ENCODE measurements at regions not wholly inside any gene's neighbourhood (a gene's known extent, or its start where the extent isn't known, plus 50 kb on each side); places are given as distances from the start of the nearest gene placed in this dataset.

DNA sequence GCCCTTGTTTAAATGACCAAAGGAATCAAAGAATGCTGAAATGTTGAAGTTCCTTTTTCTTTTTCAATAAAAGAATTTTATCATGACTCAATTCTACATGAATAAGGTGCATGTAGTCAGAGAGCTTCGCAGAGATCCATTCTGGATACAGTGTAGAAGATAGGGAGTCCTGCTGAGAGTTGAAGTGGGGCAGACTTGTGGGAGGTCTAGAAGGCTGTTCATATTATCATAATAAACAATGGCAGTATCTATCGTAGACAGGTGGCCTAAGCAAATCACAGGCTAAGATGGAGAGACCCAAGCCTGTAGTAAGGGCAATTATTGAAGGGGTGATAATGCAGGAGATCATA lies 1322.0 kb upstream of the CELF4 start:
- in situ Hi-C loops (cut with MboI; ENCODE audit: low pct_unique_long_range_greater_than_20kb, low sequenced_read_pairs): no loop called here
- DNase-seq: no peak

DNA sequence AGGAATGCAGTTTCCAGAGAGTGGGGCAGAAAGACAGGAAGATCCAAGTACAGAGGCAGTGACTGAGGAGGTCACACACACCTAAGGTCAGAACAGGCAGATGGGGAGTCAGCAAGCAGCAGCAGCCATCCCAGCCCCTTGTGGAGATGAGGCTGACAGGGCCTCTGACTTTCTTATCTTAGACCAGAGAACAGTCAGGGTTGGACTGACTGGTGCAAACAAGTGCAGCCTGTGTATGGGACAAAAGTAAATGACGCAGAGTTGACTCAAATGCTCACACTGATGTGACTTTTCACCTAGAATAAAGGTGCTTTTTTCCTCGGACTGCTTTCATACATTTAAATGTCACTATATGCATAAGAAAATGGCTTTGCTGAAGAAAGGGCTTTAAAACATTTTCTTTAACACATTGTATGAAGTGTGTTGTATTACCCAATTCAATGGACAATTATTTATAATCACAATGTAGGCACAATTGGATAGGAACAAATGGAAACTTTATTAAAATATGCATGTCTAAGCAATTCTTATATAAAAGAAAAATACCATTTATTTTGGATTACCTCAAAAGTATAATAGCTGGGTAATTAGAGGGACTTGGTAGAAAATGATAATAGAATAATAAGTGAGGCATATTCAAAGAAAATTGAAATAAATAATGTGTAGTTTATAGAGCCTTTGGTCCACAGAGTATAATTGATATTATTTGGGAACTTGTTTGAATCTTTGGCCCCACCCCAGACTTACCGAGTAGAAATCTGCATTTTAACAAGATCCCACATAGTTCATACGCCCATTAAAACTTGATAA lies 1321.5 kb upstream of the CELF4 start:
- no peak for DNase-seq
- in situ Hi-C loops (cut with MboI; ENCODE audit: low pct_unique_long_range_greater_than_20kb, low sequenced_read_pairs): no loop called here

DNA sequence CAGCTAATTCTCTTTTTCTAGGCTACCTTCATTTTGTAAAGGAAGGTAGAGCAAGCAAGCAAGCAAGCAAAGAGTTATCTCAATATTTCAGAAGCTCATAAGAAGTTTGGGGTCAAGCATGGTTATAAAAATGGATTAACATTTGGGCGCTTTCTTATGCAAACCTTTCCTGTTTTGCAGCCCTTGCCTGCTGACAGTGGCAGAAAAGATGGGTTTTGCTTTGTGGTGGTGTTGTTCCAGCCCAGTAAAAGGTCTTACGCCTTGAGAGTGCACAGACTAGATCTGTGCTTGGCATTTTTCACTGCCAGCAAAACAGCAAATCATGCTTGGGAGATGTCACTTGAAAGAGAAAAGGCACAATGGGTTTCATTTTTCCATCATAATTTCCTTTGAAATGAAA lies 1320.6 kb upstream of the CELF4 start:
- in situ Hi-C loops (cut with MboI; ENCODE audit: low pct_unique_long_range_greater_than_20kb, low sequenced_read_pairs): no loop called here
- DNase-seq: no peak

DNA sequence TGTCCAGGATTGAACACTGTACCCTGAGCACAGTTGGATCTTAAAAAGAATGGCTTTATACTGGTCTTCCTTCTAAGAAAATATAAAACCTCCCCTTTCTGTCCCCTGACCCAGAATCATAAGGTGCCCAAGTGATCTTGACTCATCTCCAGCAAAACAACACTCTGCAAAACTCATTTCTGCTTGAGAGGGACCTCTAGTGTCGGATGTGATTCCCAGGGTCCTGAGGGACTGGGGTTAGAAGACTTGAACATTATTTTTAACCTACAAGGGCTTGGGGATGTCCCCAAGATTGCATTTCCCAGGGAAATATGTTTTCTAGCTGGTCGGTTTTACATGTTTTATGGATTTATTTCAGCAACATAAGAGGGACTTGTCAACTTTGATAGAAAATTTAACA lies 1318.5 kb upstream of the CELF4 start:
- in situ Hi-C loops (cut with MboI; ENCODE audit: low pct_unique_long_range_greater_than_20kb, low sequenced_read_pairs): no loop called here
- no peak for DNase-seq

DNA sequence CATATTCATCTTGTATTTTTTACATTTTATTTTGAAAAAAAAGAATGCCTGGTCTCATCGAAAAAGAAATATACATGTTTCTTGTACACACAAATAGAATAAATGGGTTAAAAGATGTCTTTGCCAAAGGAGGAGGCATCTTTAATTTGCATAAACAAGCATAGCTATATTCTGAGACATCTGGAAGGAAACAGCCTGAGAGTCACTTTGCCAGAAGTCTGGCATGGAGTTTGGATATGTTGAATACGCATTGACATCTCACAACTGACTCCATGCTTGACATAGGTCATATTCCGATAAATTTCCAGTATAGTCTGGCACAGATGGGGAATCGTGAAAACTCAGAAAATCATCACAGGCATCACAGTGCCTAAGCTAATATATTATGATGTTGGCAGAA lies 1317.5 kb upstream of the CELF4 start:
- no peak for DNase-seq
- in situ Hi-C loops (cut with MboI; ENCODE audit: low pct_unique_long_range_greater_than_20kb, low sequenced_read_pairs): no loop called here

DNA sequence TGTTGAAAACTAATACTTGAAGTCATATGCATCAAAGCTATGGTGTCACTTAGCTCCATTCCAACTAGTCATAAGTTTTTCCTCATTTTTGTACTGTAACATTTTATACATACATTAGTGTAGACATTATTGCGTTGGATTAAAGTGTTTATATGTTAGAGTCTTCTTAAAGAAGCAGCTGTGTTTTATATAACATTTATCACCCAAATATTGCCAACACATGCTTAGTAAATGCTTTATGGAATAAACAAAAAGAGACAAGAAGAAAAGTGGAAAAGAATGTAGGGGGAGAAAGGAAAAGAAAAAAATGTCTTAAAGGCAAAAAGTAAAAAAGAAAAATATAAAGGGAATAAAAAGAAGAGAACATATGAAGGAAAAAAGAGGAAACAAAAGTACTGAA lies 1314.3 kb upstream of the CELF4 start:
- DNase-seq: no peak
- in situ Hi-C loops (cut with MboI; ENCODE audit: low pct_unique_long_range_greater_than_20kb, low sequenced_read_pairs): no loop called here

DNA sequence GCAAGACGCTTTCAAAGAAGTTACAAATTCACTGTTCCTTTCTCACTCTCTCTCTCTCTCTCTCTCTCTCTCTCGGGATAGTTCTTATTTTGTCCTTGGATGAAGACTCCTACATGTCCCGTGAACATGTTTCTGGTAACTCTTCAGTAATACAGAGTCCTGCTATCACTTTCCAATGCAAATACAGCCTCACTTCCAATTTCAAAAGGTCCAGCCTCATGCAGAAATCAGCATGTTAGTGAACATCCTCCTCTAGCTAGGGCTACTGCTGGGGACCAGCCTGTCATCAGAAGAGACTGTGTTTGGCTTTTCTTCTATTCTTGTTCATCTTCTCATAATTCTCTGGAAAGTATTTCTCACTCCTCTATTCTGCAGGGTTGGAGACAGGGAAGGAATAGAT lies 1306.7 kb upstream of the CELF4 start:
- in situ Hi-C loops (cut with MboI; ENCODE audit: low pct_unique_long_range_greater_than_20kb, low sequenced_read_pairs): no loop called here
- no peak for DNase-seq

DNA sequence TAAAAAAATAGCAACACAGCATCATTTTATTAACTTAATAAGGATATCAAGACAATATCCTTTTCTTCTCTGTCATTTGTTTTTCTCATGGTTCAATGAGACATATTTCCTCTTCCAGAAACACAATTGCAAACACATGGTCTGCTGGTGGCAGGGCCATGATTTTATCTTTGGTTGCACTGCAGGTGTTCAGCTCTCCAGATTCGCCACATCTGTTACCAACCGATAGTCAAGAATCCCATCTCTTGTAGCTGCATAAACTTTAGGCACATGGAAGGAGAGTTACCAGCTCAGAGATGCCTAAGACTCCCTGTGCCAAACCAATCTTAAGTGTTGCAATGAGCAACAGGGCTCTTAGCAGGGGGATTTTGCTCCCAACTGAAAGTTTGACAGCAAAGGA lies 1303.2 kb upstream of the CELF4 start:
- in situ Hi-C loops (cut with MboI; ENCODE audit: low pct_unique_long_range_greater_than_20kb, low sequenced_read_pairs): no loop called here
- DNase-seq: no peak

DNA sequence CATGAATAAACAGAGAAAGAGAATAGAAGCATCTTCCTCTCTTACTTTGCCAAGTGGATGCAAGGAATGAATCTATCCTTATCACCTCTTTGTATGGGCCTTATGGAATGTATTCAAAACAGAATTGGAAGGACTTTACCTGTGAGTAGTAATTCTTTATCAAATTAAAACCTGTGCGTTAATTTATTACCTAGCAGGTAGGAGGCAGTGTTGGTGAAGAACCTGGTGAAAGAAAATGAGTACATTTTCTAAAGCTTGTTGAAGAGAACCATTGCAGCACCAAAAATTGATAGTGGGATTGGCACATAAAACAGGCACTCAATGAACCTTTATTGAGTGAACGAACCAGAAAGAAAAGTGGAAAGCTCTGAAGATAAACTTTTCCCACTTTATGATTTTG lies 1302.1 kb upstream of the CELF4 start:
- no peak for DNase-seq
- in situ Hi-C loops (cut with MboI; ENCODE audit: low pct_unique_long_range_greater_than_20kb, low sequenced_read_pairs): no loop called here

DNA sequence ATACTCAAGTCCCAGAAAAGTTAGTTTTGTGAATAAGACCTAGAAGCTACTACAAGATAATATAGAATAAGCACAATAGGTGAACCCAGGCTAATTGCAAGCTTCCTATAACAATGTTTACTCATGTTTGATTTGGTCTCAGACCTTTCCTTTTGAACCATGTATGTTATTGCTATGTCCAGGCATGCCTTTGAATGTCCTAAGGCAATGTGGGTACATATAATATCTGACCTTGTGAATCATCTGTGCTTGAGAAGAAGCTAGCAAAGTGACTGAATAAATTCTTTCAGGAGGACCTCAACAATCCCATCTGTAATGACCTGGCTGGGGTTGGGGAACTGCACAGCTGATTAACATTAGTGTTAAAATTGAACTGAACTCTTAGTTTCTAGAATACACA lies 1285.9 kb upstream of the CELF4 start:
- DNase-seq: no peak
- in situ Hi-C loops (cut with MboI; ENCODE audit: low pct_unique_long_range_greater_than_20kb, low sequenced_read_pairs): no loop called here

DNA sequence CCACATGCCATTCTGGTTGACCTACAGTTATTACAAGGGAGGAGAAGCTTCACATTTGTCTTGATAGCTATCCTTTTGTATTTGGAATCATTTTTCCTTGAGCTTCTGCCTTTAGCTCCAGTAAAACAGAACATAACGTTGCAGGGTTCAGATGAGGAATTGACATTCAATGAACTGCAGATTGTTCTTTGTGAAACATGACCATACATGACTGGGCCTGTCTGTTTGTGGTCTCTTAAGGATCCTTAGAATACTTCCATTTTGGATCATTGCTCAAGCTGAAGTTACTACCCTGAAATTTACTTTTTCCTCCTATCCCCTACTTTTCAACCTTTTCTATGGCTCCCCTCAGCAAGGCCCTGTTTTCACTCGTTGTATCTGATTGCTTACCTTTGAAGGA lies 1281.7 kb upstream of the CELF4 start:
- in situ Hi-C loops (cut with MboI; ENCODE audit: low pct_unique_long_range_greater_than_20kb, low sequenced_read_pairs): no loop called here
- no peak for DNase-seq

DNA sequence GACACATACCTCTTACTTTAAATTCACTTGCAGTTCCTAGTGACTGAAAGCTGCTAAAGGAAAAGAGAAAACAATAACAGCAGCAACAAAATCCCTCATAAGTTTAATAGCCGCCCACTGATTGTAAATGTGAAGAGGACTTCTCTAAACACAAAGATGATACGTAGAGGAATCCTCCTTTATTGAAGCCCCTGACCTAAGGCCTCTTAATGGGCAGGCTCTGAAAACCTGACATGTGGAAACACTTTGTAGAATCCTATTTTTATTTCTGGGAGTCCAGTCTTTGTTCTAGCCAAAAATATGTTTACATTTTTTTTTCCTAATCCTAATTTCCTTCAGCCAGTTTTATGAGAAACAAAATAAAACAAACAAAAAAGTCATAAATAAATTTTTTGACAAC lies 1277.7 kb upstream of the CELF4 start:
- no peak for DNase-seq
- in situ Hi-C loops (cut with MboI; ENCODE audit: low pct_unique_long_range_greater_than_20kb, low sequenced_read_pairs): no loop called here

DNA sequence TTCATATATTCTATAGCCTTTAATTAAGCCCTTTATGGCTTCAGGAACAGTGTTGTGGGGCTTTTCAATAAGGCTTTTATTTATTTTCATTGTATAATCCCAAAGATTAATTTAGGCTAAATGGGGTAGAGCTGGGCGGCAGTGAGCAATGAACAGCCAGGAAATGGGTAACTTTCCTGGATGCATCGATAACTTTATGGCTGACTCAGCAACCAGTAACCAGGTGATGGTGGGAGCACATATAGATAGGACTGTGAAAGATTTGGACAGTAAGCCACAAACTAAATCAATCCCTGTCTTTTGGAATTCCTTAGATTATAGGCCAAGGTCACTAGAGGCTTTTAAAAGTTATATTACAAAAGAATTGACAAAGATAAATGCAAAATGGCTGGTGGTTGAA lies 1260.6 kb upstream of the CELF4 start:
- in situ Hi-C loops (cut with MboI; ENCODE audit: low pct_unique_long_range_greater_than_20kb, low sequenced_read_pairs): no loop called here
- no peak for DNase-seq

DNA sequence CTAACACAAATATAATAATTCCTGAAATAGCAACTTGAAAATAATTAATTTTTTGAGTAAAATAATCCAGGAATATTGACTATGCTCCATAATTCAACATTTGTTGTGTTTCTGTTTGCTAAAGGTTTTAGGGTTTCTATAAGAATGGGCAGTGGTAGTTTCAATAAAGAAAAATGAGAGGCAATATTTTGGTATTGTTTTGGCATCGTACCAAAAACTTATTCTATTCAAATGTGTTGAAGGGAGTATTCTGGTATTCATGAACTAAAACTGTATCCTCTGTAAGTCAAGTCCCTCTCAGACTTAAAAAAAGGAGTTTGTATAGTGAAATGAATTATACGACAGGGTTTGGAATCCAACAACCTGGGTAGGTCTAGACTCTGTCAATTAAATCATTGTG lies 1245.6 kb upstream of the CELF4 start:
- DNase-seq: no peak
- in situ Hi-C loops (cut with MboI; ENCODE audit: low pct_unique_long_range_greater_than_20kb, low sequenced_read_pairs): no loop called here

DNA sequence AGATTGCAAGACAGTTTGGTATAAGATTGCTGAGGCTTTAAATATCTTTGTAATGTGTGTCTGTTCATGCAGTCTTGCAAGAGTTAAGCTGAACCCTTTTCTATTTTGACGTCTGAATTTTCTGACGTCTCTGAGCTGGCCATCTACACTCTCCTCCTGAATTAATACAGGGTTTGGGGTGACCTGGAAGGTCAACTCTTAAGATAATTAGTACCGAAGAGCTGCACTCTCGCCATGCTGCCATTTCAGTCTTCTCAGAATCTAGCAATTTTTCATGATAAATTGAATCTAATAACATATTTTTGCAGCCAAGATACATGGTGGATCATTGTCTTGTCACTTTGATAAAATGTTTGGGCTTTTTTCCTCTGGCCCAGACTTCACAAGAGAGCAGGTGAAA lies 1245.2 kb upstream of the CELF4 start:
- no peak for DNase-seq
- in situ Hi-C loops (cut with MboI; ENCODE audit: low pct_unique_long_range_greater_than_20kb, low sequenced_read_pairs): no loop called here

DNA sequence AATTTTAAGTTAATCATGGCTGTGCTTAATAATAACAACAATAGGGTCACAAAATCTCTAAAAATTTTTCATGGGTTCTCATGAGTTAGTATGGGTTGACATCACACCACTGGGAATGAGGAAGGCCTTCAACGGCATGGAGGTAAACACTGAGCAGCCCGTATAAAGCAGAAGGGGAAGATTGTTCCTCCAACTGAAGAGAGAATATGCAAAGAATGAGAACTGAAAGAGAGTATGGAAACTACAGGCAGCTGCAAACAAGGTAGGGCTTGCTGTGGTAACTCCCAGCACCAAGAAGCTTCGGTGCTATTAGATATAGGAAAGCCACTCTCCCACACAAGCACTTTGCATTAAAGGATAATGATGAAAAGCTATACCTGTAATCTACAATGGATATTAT lies 1242.3 kb upstream of the CELF4 start:
- in situ Hi-C loops (cut with MboI; ENCODE audit: low pct_unique_long_range_greater_than_20kb, low sequenced_read_pairs): no loop called here
- DNase-seq: no peak

DNA sequence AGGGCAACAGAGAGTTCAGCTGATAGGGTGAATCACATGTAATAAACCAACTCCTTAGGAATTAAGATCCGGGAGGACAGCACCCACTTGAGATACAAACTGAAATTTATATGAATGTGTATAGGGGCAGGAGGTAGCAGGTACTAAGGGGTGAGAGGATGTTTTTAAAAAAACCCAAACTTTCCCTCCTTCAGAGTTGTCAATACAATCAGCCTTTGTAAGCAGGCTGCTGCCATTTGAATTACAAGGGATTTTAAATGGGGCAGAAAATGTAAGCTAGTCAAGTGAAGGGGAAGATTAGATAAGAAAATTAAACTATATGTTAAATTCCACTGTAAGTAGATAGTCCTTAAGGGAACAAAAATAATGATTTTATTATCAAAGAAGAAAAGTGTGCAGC lies 1239.7 kb upstream of the CELF4 start:
- no peak for DNase-seq
- in situ Hi-C loops (cut with MboI; ENCODE audit: low pct_unique_long_range_greater_than_20kb, low sequenced_read_pairs): no loop called here

DNA sequence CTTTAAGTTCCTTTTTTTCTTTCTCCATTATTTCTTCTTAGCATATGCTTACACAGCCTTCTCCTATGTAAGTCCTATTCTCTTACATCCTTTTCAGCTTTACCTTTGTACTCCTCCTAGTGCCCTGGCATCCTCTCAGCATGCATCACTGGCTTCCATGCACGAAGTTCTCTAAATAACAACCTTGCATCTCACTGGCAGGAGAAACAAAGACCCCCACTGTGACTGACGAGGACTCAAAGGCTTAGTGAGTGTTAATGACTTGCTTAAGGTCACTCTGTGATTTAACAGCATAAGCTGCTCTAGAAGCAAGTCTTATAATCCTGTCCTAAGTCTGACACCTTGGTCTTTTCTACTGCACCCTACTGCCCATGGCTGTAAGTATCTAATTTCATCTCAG lies 1236.0 kb upstream of the CELF4 start:
- in situ Hi-C loops (cut with MboI; ENCODE audit: low pct_unique_long_range_greater_than_20kb, low sequenced_read_pairs): no loop called here
- no peak for DNase-seq

DNA sequence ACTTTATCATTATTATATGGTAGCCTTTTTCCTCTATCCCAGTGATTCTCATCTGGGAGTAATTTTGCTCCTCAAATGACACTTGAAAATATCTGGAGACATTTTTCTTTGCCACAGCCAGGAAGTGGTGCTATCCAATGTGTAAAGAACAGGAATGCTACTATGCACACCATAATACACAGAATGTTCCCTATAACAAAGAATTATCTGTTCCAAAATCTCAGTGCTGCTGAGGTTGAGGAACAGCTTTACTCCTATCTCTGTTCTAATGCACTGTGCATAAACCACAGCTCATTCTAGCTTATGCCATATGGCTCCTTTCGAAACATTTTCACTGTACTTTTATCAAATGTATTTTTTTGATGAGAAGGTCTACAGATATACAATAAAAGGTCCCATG lies 1231.2 kb upstream of the CELF4 start:
- in situ Hi-C loops (cut with MboI; ENCODE audit: low pct_unique_long_range_greater_than_20kb, low sequenced_read_pairs): no loop called here

DNA sequence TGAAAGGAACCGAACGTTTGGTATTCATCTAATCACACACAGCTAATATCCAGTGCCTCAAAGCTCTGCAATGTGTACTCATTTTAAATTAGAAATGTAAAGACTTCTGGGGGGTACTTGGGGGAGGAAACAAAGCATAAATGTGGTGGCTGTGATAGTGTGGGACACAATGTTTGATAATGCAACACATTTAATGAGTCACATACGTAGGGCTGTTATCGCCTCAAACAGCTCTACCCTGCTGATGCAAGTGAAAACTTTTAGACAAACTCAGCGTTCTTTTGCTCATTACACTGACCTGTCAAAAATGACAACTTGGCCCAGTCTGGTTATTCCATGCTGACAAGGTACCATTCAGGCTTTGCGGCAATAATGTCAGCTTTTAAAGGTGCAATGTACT lies 1227.1 kb upstream of the CELF4 start:
- in situ Hi-C loops (cut with MboI; ENCODE audit: low pct_unique_long_range_greater_than_20kb, low sequenced_read_pairs): no loop called here
- DNase-seq: no peak

More for the DNA sequence above, 1231.2 kb upstream of the CELF4 start:
- DNase-seq: no peak

DNA sequence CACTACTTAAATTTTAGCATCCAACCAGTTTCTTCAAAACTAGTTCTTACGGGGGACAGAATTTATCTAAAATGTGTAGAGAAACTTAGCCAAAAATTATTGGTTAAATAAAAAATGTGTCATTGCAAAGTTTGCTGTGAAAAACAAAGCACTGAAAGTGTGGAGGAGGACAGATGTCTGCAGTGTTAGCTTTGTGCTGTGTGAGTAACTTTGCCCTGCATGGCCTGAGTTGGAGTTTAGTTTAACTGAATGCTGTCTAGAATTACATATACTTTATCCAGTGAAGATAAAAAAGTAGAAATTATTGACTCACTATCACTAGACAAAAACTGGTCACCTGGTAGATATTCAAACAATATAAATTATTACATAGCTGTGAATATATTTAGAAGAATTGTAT lies 1225.2 kb upstream of the CELF4 start:
- DNase-seq: no peak
- in situ Hi-C loops (cut with MboI; ENCODE audit: low pct_unique_long_range_greater_than_20kb, low sequenced_read_pairs): no loop called here

DNA sequence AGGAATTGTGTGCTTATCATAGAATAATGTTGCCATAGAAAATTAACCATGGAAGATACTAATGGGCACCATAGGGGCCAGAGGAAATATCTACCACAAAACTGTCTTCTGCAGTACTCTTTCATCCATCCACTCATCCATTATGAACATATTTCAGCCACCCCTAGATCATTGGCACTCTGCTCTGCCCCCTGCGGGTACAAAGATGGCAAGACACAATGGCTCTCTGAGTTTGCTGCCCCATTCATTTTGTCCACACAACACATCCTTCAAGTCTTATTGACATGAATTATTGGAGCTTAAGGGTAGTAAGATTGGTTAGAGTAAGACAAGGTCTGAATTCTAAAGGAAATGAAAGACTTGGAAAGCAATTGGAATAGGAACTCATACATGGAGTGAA lies 1224.7 kb upstream of the CELF4 start:
- peak; percentile 6 for DNase-seq
- in situ Hi-C loops (cut with MboI; ENCODE audit: low pct_unique_long_range_greater_than_20kb, low sequenced_read_pairs): no loop called here
